ENCODE measurements at regions not wholly inside any gene's neighbourhood (a gene's known extent, or its start where the extent isn't known, plus 50 kb on each side); places are given as distances from the start of the nearest gene placed in this dataset.

DNA sequence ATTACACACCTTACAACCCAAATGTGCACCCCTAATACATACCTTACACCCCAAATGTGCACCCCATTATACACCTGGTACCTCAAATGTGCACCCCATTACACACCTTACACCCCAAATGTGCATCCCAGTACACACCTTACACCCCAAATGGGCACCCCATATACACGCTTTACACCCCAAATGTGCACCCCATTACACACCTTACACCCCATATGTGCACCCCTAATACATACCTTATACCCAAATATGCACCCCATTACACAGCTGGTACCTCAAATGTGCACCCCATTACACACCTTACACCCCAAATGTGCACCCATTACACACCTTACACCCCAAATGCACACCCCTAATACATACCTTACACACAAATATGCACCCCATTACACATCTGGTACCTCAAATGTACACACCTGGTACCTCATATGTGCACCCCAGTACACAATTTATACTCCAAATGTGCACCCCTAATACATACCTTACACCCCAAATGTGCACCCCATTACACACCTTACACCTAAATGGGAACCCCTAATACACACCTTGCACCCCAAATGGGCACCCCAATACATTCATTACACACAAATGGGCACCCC lies 106.3 kb downstream of the KLF6 start:
- H3K4me3 ChIP-seq (ENCODE audit: low read depth in 2 of 2, low read length in 1 of 2) = no peak overlapping the region
- CTCF ChIA-PET = no interaction called here
- no peak for DNase-seq

DNA sequence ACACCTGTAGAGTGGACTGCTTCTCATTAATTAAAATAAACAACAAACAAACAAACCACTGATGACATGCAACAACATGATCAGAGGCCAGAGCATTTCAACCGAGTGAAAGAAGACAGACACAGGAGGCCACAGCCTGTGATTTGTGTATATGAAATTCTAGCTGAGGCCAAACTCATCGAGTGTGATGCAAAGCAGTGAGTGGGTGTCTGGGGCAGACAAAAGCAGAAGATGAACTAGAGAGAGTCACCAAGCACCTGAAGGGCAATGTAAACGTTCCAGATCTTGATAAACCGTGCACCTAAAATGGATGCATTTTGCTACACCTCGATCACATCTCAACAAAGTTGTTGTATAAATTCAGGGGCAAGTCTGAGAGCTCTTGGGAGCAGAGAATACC lies 108.4 kb downstream of the KLF6 start:
- no peaks in the 10 kb centered on the region for H3K79me2 ChIP-seq (ENCODE audit: insufficient read depth)
- POLR2A ChIA-PET = no interaction called here
- TF ChIP-seq JUND (IDR thresholded peaks at IDR 0.05) (no peak), SMC3 (IDR thresholded peaks at IDR 0.05; ENCODE audit: low read depth, low read length) (no peak), YY1 (IDR thresholded peaks at IDR 0.05; ENCODE audit: low read depth) (no peak), FOXM1 (IDR thresholded peaks at IDR 0.05; ENCODE audit: low read depth) (no peak), RXRA (IDR thresholded peaks at IDR 0.05; ENCODE audit: borderline replicate concordance, low read depth) (no peak), FOSL2 (IDR thresholded peaks at IDR 0.05; ENCODE audit: borderline replicate concordance, low read depth) (no peak), RAD21 (IDR thresholded peaks at IDR 0.05; ENCODE audit: low read length) (no peak), MEF2A (IDR thresholded peaks at IDR 0.05; ENCODE audit: borderline replicate concordance, low read depth) (no peak), ELF1 (IDR thresholded peaks at IDR 0.05) (no peak), POLR2AphosphoS5 (IDR thresholded peaks at IDR 0.05; ENCODE audit: low read depth, low read length) (no peak)
- TF ChIP-seq, protein P1, sequence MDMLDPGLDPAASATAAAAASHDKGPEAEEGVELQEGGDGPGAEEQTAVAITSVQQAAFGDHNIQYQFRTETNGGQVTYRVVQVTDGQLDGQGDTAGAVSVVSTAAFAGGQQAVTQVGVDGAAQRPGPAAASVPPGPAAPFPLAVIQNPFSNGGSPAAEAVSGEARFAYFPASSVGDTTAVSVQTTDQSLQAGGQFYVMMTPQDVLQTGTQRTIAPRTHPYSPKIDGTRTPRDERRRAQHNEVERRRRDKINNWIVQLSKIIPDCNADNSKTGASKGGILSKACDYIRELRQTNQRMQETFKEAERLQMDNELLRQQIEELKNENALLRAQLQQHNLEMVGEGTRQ (IDR thresholded peaks at IDR 0.05; ENCODE audit: borderline replicate concordance, low read depth, low read length) = no peak
- TF ChIP-seq, protein P2, sequence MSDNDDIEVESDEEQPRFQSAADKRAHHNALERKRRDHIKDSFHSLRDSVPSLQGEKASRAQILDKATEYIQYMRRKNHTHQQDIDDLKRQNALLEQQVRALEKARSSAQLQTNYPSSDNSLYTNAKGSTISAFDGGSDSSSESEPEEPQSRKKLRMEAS (IDR thresholded peaks at IDR 0.05; ENCODE audit: low read depth) = no peak

More for the DNA sequence above, 106.3 kb downstream of the KLF6 start:
- Histone ChIP-seq H3K79me2 (ENCODE audit: insufficient read depth) (no peaks in the 10 kb centered on the region), H3K27me3 (ENCODE audit: insufficient read depth) (no peaks in the 10 kb centered on the region), H2AFZ (ENCODE audit: low read depth) (no peak overlapping the region), H3K9me3 (no peaks in the 10 kb centered on the region), H4K20me1 (ENCODE audit: insufficient read depth) (no peaks in the 10 kb centered on the region), H3K4me1 (ENCODE audit: control insufficient read depth in 1 of 2, insufficient read depth in 2 of 2, low read depth in 1 of 2, low read length in 1 of 2) (no peaks in the 10 kb centered on the region; a peak in 1 of 4 replicates), H3K9me2 (no peaks in the 10 kb centered on the region), H3K9ac (no peak overlapping the region), H3K4me2 (no peak overlapping the region), H3K36me3 (replicated peaks in 1 of 2; ENCODE audit: control insufficient read depth in 1 of 2, insufficient read depth in 2 of 2, low read length in 1 of 2) (no peaks in the 10 kb centered on the region), H3K27ac (ENCODE audit: low read depth in 2 of 2, low read length in 1 of 2) (no peak overlapping the region), H3F3A (replicated peaks; ENCODE audit: insufficient read depth) (peaks cover 7% of the 10 kb centered on the region)
- POLR2A ChIA-PET = no interaction called here
- TF ChIP-seq EZH2phosphoT487 (IDR thresholded peaks at IDR 0.05; ENCODE audit: borderline replicate concordance, low read depth) (no peak), FOSL2 (IDR thresholded peaks at IDR 0.05; ENCODE audit: borderline replicate concordance, low read depth) (no peak), GABPA (IDR thresholded peaks at IDR 0.05; ENCODE audit: low read depth) (no peak), JUND (IDR thresholded peaks at IDR 0.05) (no peak), ELF1 (IDR thresholded peaks at IDR 0.05) (no peak), RAD21 (IDR thresholded peaks at IDR 0.05; ENCODE audit: low read length) (no peak), RXRA (IDR thresholded peaks at IDR 0.05; ENCODE audit: borderline replicate concordance, low read depth) (no peak), NRF1 (IDR thresholded peaks at IDR 0.05; ENCODE audit: low read depth, low read length) (no peak), NFIC (IDR thresholded peaks at IDR 0.05; ENCODE audit: borderline replicate concordance) (no peak), SMC3 (IDR thresholded peaks at IDR 0.05; ENCODE audit: low read depth, low read length) (no peak), RFX5 (IDR thresholded peaks at IDR 0.05; ENCODE audit: low read length) (no peak)
- TF ChIP-seq, protein P3, sequence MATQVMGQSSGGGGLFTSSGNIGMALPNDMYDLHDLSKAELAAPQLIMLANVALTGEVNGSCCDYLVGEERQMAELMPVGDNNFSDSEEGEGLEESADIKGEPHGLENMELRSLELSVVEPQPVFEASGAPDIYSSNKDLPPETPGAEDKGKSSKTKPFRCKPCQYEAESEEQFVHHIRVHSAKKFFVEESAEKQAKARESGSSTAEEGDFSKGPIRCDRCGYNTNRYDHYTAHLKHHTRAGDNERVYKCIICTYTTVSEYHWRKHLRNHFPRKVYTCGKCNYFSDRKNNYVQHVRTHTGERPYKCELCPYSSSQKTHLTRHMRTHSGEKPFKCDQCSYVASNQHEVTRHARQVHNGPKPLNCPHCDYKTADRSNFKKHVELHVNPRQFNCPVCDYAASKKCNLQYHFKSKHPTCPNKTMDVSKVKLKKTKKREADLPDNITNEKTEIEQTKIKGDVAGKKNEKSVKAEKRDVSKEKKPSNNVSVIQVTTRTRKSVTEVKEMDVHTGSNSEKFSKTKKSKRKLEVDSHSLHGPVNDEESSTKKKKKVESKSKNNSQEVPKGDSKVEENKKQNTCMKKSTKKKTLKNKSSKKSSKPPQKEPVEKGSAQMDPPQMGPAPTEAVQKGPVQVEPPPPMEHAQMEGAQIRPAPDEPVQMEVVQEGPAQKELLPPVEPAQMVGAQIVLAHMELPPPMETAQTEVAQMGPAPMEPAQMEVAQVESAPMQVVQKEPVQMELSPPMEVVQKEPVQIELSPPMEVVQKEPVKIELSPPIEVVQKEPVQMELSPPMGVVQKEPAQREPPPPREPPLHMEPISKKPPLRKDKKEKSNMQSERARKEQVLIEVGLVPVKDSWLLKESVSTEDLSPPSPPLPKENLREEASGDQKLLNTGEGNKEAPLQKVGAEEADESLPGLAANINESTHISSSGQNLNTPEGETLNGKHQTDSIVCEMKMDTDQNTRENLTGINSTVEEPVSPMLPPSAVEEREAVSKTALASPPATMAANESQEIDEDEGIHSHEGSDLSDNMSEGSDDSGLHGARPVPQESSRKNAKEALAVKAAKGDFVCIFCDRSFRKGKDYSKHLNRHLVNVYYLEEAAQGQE (IDR thresholded peaks at IDR 0.05; ENCODE audit: low read depth, low read length) = no peak
- TF ChIP-seq, protein P2 (IDR thresholded peaks at IDR 0.05; ENCODE audit: low read depth) = no peak
- TF ChIP-seq, protein P4, sequence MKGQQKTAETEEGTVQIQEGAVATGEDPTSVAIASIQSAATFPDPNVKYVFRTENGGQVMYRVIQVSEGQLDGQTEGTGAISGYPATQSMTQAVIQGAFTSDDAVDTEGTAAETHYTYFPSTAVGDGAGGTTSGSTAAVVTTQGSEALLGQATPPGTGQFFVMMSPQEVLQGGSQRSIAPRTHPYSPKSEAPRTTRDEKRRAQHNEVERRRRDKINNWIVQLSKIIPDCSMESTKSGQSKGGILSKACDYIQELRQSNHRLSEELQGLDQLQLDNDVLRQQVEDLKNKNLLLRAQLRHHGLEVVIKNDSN (IDR thresholded peaks at IDR 0.05; ENCODE audit: borderline replicate concordance, low read depth) = no peak
- 27% methylated on average over 1 of the region's 1 CpG for whole genome bisulfite sequencing (ENCODE audit: low lambda C conversion rate)

More for the DNA sequence above, 108.4 kb downstream of the KLF6 start:
- no peak overlapping the region for H3K9ac ChIP-seq
- no peaks in the 10 kb centered on the region for H3K27me3 ChIP-seq (ENCODE audit: insufficient read depth)
- H4K20me1 ChIP-seq (ENCODE audit: insufficient read depth) = no peaks in the 10 kb centered on the region
- no peak overlapping the region for H3K27ac ChIP-seq (ENCODE audit: low read depth in 2 of 2, low read length in 1 of 2)
- DNase-seq = no peak
- H2AFZ ChIP-seq (ENCODE audit: low read depth) = no peak overlapping the region
- no peak overlapping the region for H3K4me3 ChIP-seq (ENCODE audit: low read depth in 2 of 2, low read length in 1 of 2)
- no peak overlapping the region for H3K4me2 ChIP-seq
- H3K36me3 ChIP-seq (replicated peaks in 1 of 2; ENCODE audit: control insufficient read depth in 1 of 2, insufficient read depth in 2 of 2, low read length in 1 of 2) = no peaks in the 10 kb centered on the region
- H3K9me2 ChIP-seq = no peaks in the 10 kb centered on the region
- H3K4me1 ChIP-seq (ENCODE audit: control insufficient read depth in 1 of 2, insufficient read depth in 2 of 2, low read depth in 1 of 2, low read length in 1 of 2) = peaks cover 6 to 10% of the 10 kb centered on the region in 2 experiments; a peak in 3 of 4 replicates
- CTCF ChIA-PET = no interaction called here
- 70% methylated on average over 5 of the region's 5 CpGs for WGBS (ENCODE audit: low lambda C conversion rate)
- no peaks in the 10 kb centered on the region for H3K9me3 ChIP-seq
- H3F3A ChIP-seq (replicated peaks; ENCODE audit: insufficient read depth) = peaks cover 7% of the 10 kb centered on the region

Data from SK-N-SH (cell line).